22Rv1 (cell line): ENCODE measurements at regions not wholly inside any gene's neighbourhood (a gene's known extent, or its start where the extent isn't known, plus 50 kb on each side); places are given as distances from the start of the nearest gene placed in this dataset.

Source experiments
- CTCF ChIP-seq: fragments of 450-650 bp; IDR thresholded peaks from 2 replicates; pipeline ENCODE4 v1.5.1; 2017; ENCODE audit warnings: mild to moderate bottlenecking
- ZFX ChIP-seq: fragments of 450-650 bp; IDR thresholded peaks from 2 replicates; pipeline ENCODE4 v1.6.1; 2017; ENCODE audit warnings: antibody characterized with exemption, borderline replicate concordance

- no peak for TF ChIP-seq CTCF
- TF ChIP-seq ZFX: no peak
Measured at GRCh38 chr11:134687548-134687947, 275.5 kb upstream of the B3GAT1 start.
